Liver (tissue), 3 donors: ENCODE measurements at regions not wholly inside any gene's neighbourhood (a gene's known extent, or its start where the extent isn't known, plus 50 kb on each side); places are given as distances from the start of the nearest gene placed in this dataset.

Source experiments
- CTCF ChIP-seq: fragments of 150-350 bp; IDR thresholded peaks from 2 replicates; pipeline ENCODE4 v1.5.1; 2017; ENCODE audit warnings: improper control_type of control experiment, low read depth, low read length; ENCODE audit not compliant: missing input control
- FOXA2 ChIP-seq: IDR thresholded peaks from 2 replicates; pipeline ENCODE4 v1.6.1; 2016; ENCODE audit warnings: antibody characterized with exemption
- GABPA ChIP-seq, 2 donors: IDR thresholded peaks in 1 of 2; conservative IDR thresholded peaks in 1 of 2; 2 replicates each; pipeline ENCODE4 v1.6.1; 2016; ENCODE audit warnings: antibody characterized with exemption in 2 of 2, mild to moderate bottlenecking in 1 of 2, moderate library complexity in 1 of 2
- MAX ChIP-seq: IDR thresholded peaks from 2 replicates; pipeline ENCODE4 v1.6.1; 2016; ENCODE audit warnings: antibody characterized with exemption
- donor health status: healthy.
- donor health status: healthy.

GRCh38 chr16:17607075-17607509 lies 136.3 kb upstream of the XYLT1 start:
- TF ChIP-seq GABPA (IDR thresholded peaks at IDR 0.05 in 1 of 2, conservative IDR thresholded peaks at IDR 0.05 in 1 of 2) = no peak
- no peak for TF ChIP-seq MAX
- TF ChIP-seq CTCF = no peak
- no peak for TF ChIP-seq FOXA2
